ENCODE measurements at regions not wholly inside any gene's neighbourhood (a gene's known extent, or its start where the extent isn't known, plus 50 kb on each side); places are given as distances from the start of the nearest gene placed in this dataset.
"Not testable (repeated sequence)": the region's sequence is repeated elsewhere in the genome, so short reads cannot be mapped to it uniquely, and the experiment has no call there.

GRCh38 chr7:91405092-91405788 lies 141.0 kb downstream of the FZD1 start:
- POLR2A ChIA-PET, result no interaction called here
- no peak overlapping the region for H3K4me3 ChIP-seq (replicated peaks in 1 of 2; ENCODE audit: low read depth in 1 of 2, low read length in 2 of 2)
- no peak overlapping the region for H3K9ac ChIP-seq (ENCODE audit: low read length)
- ATAC-seq (no peak), DNase-seq (ENCODE audit: low read depth, low spot score) (no peak)
- H3K9me2 ChIP-seq (ENCODE audit: insufficient read depth), result no peaks in the 10 kb centered on the region
- H2AFZ ChIP-seq (ENCODE audit: low read depth, low read length, poor library complexity, severe bottlenecking), result no peak overlapping the region
- no peaks in the 10 kb centered on the region for H4K20me1 ChIP-seq (ENCODE audit: insufficient read depth)
- TF ChIP-seq EZH2phosphoT487 (IDR thresholded peaks at IDR 0.05; ENCODE audit: borderline replicate concordance) (no peak), SP1 (IDR thresholded peaks at IDR 0.05; ENCODE audit: low read depth) (no peak), POLR2AphosphoS5 (IDR thresholded peaks at IDR 0.05; ENCODE audit: low read depth, low read length) (no peak), JUND (IDR thresholded peaks at IDR 0.05) (no peak)
- H3K4me2 ChIP-seq (ENCODE audit: low read length), result no peak overlapping the region
- intact Hi-C loops (cut with micrococcal nuclease), result no loop called here
- CTCF ChIA-PET, result no interaction called here
- RAD21 ChIA-PET (ENCODE audit: low non-redundant PET in 1 of 2, low total read pairs in 2 of 2, uncharacterized antibody in 2 of 2, unreplicated experiment in 2 of 2), result no interaction called here
- peaks cover 13% of the 10 kb centered on the region; the same call in 1 of the 2 replicates for H3K27me3 ChIP-seq (ENCODE audit: insufficient read depth, low read length)
- H3K27ac ChIP-seq (ENCODE audit: low read depth, low read length), result no peak overlapping the region
- BruUV-seq (replicated peaks), result no TSS peak
- no peaks in the 10 kb centered on the region for H3K79me2 ChIP-seq (ENCODE audit: insufficient read depth, low read length)
- no peaks in the 10 kb centered on the region for H3K4me1 ChIP-seq (ENCODE audit: control insufficient read depth in 1 of 2, insufficient read depth in 2 of 2, low read length in 2 of 2)
- no peaks in the 10 kb centered on the region for H3K9me3 ChIP-seq (ENCODE audit: control insufficient read depth in 1 of 2, insufficient read depth in 1 of 2, low read depth in 1 of 2, low read length in 2 of 2)
- H3K36me3 ChIP-seq (ENCODE audit: control insufficient read depth in 1 of 2, insufficient read depth in 2 of 2, low read length in 2 of 2), result no peaks in the 10 kb centered on the region

- RAD21 ChIA-PET (ENCODE audit: low non-redundant PET in 1 of 2, low total read pairs in 2 of 2, uncharacterized antibody in 2 of 2, unreplicated experiment in 2 of 2); H3K27ac ChIP-seq (ENCODE audit: low read depth, low read length); H3K36me3 ChIP-seq (ENCODE audit: control insufficient read depth in 1 of 2, insufficient read depth in 2 of 2, low read length in 2 of 2); H3K79me2 ChIP-seq (ENCODE audit: insufficient read depth, low read length); H2AFZ ChIP-seq (ENCODE audit: low read depth, low read length, poor library complexity, severe bottlenecking); intact Hi-C loops (cut with micrococcal nuclease); H4K20me1 ChIP-seq (ENCODE audit: insufficient read depth); POLR2A ChIA-PET; ATAC-seq; DNase-seq (ENCODE audit: low read depth, low spot score); CTCF ChIA-PET; H3K9me2 ChIP-seq (ENCODE audit: insufficient read depth); H3K4me1 ChIP-seq (ENCODE audit: control insufficient read depth in 1 of 2, insufficient read depth in 2 of 2, low read length in 2 of 2); H3K9ac ChIP-seq (ENCODE audit: low read length); H3K4me2 ChIP-seq (ENCODE audit: low read length); H3K9me3 ChIP-seq (ENCODE audit: control insufficient read depth in 1 of 2, insufficient read depth in 1 of 2, low read depth in 1 of 2, low read length in 2 of 2); BruUV-seq (replicated peaks); H3K4me3 ChIP-seq (replicated peaks in 1 of 2; ENCODE audit: low read depth in 1 of 2, low read length in 2 of 2): not testable (repeated sequence)
- H3K27me3 ChIP-seq (ENCODE audit: insufficient read depth, low read length), result peaks cover 19% of the 10 kb centered on the region; the same call in 1 of the 2 replicates
Observed at GRCh38 chr7:91405873-91406272, 141.6 kb downstream of the FZD1 start.
